DOHH2 (cell line): ENCODE measurements at regions not wholly inside any gene's neighbourhood (a gene's known extent, or its start where the extent isn't known, plus 50 kb on each side); places are given as distances from the start of the nearest gene placed in this dataset.

Experiments
- CTCF ChIP-seq: fragments of 200-600 bp; sonication (generic); IDR thresholded peaks from one replicate; pipeline ENCODE4 v1.5.1; 2014; ENCODE audit warnings: antibody characterized with exemption, mild to moderate bottlenecking, low read depth, low read length; ENCODE audit not compliant: poor library complexity, severe bottlenecking
- EZH2phosphoT487 ChIP-seq: fragments of 200-600 bp; sonication (generic); IDR thresholded peaks from 2 replicates; pipeline ENCODE4 v1.6.1; 2017; ENCODE audit warnings: borderline replicate concordance, mild to moderate bottlenecking, antibody characterized with exemption, low read length, moderate library complexity, mixed read lengths

GRCh38 chr2:212736385-212736726 is 197.8 kb upstream of the ERBB4 start:
- TF ChIP-seq CTCF, result no peak
- no peak for TF ChIP-seq EZH2phosphoT487
